ENCODE measurements at regions not wholly inside any gene's neighbourhood (a gene's known extent, or its start where the extent isn't known, plus 50 kb on each side); places are given as distances from the start of the nearest gene placed in this dataset.
A peak's percentile ranks its signal among the peaks of the same experiment; 100 is the strongest.

- no peaks in the 10 kb centered on the region for H3K27me3 ChIP-seq (ENCODE audit: control insufficient read depth, insufficient read depth, low read length)
- H3K36me3 ChIP-seq (replicated peaks; ENCODE audit: control insufficient read depth, insufficient read depth, low read length): no peaks in the 10 kb centered on the region
- no peak overlapping the region for H3K4me3 ChIP-seq (ENCODE audit: insufficient read depth, low read depth, low read length)
- no peak for DNase-seq
Measured at GRCh38 chr12:33566403-33566802, 126.8 kb upstream of the SYT10 start.

- Histone ChIP-seq H3K4me3 (ENCODE audit: insufficient read depth, low read depth, low read length) (no peak overlapping the region), H3K36me3 (replicated peaks; ENCODE audit: control insufficient read depth, insufficient read depth, low read length) (no peaks in the 10 kb centered on the region), H3K27me3 (ENCODE audit: control insufficient read depth, insufficient read depth, low read length) (no peaks in the 10 kb centered on the region)
- no peak for DNase-seq
Measured at GRCh38 chr12:33575346-33575745, 135.7 kb upstream of the SYT10 start.

- DNase-seq: no peak
- H3K36me3 ChIP-seq (replicated peaks; ENCODE audit: control insufficient read depth, insufficient read depth, low read length): no peaks in the 10 kb centered on the region
- H3K27me3 ChIP-seq (ENCODE audit: control insufficient read depth, insufficient read depth, low read length): no peaks in the 10 kb centered on the region
- H3K4me3 ChIP-seq (ENCODE audit: insufficient read depth, low read depth, low read length): no peak overlapping the region
Measured at GRCh38 chr12:33581613-33582122, 142.0 kb upstream of the SYT10 start.

GRCh38 chr12:33586576-33586975 lies 147.0 kb upstream of the SYT10 start:
- Histone ChIP-seq H3K27me3 (ENCODE audit: control insufficient read depth, insufficient read depth, low read length) (no peaks in the 10 kb centered on the region), H3K36me3 (replicated peaks; ENCODE audit: control insufficient read depth, insufficient read depth, low read length) (no peaks in the 10 kb centered on the region), H3K4me3 (ENCODE audit: insufficient read depth, low read depth, low read length) (no peak overlapping the region)
- DNase-seq: no peak

GRCh38 chr12:33587354-33587753 lies 147.7 kb upstream of the SYT10 start:
- no peak for DNase-seq
- Histone ChIP-seq H3K27me3 (ENCODE audit: control insufficient read depth, insufficient read depth, low read length) (no peaks in the 10 kb centered on the region), H3K36me3 (replicated peaks; ENCODE audit: control insufficient read depth, insufficient read depth, low read length) (no peaks in the 10 kb centered on the region), H3K4me3 (ENCODE audit: insufficient read depth, low read depth, low read length) (no peak overlapping the region)

- no peak for DNase-seq
- Histone ChIP-seq H3K4me3 (ENCODE audit: insufficient read depth, low read depth, low read length) (no peak overlapping the region), H3K36me3 (replicated peaks; ENCODE audit: control insufficient read depth, insufficient read depth, low read length) (no peaks in the 10 kb centered on the region), H3K27me3 (ENCODE audit: control insufficient read depth, insufficient read depth, low read length) (no peaks in the 10 kb centered on the region)
Measured at GRCh38 chr12:33587784-33588712, 148.4 kb upstream of the SYT10 start.

- no peak for DNase-seq
- no peaks in the 10 kb centered on the region for H3K27me3 ChIP-seq (ENCODE audit: control insufficient read depth, insufficient read depth, low read length)
- no peaks in the 10 kb centered on the region for H3K36me3 ChIP-seq (replicated peaks; ENCODE audit: control insufficient read depth, insufficient read depth, low read length)
- H3K4me3 ChIP-seq (ENCODE audit: insufficient read depth, low read depth, low read length): no peak overlapping the region
Measured at GRCh38 chr12:33588725-33589405, 149.2 kb upstream of the SYT10 start.

- no peak for DNase-seq
- Histone ChIP-seq H3K36me3 (replicated peaks; ENCODE audit: control insufficient read depth, insufficient read depth, low read length) (no peaks in the 10 kb centered on the region), H3K27me3 (ENCODE audit: control insufficient read depth, insufficient read depth, low read length) (no peaks in the 10 kb centered on the region), H3K4me3 (ENCODE audit: insufficient read depth, low read depth, low read length) (no peak overlapping the region)
Measured at GRCh38 chr12:33589576-33590114, 150.0 kb upstream of the SYT10 start.

- no peaks in the 10 kb centered on the region for H3K36me3 ChIP-seq (replicated peaks; ENCODE audit: control insufficient read depth, insufficient read depth, low read length)
- no peak for DNase-seq
- H3K27me3 ChIP-seq (ENCODE audit: control insufficient read depth, insufficient read depth, low read length): no peaks in the 10 kb centered on the region
- H3K4me3 ChIP-seq (ENCODE audit: insufficient read depth, low read depth, low read length): no peak overlapping the region
Measured at GRCh38 chr12:33593753-33594152, 154.1 kb upstream of the SYT10 start.

GRCh38 chr12:33596061-33596460 lies 156.4 kb upstream of the SYT10 start:
- DNase-seq: no peak
- H3K36me3 ChIP-seq (replicated peaks; ENCODE audit: control insufficient read depth, insufficient read depth, low read length): no peaks in the 10 kb centered on the region
- no peaks in the 10 kb centered on the region for H3K27me3 ChIP-seq (ENCODE audit: control insufficient read depth, insufficient read depth, low read length)
- no peak overlapping the region for H3K4me3 ChIP-seq (ENCODE audit: insufficient read depth, low read depth, low read length)

- no peak for DNase-seq
- Histone ChIP-seq H3K36me3 (replicated peaks; ENCODE audit: control insufficient read depth, insufficient read depth, low read length) (no peaks in the 10 kb centered on the region), H3K27me3 (ENCODE audit: control insufficient read depth, insufficient read depth, low read length) (no peaks in the 10 kb centered on the region), H3K4me3 (ENCODE audit: insufficient read depth, low read depth, low read length) (no peak overlapping the region)
Measured at GRCh38 chr12:33596814-33597213, 157.2 kb upstream of the SYT10 start.

- no peak overlapping the region for H3K4me3 ChIP-seq (ENCODE audit: insufficient read depth, low read depth, low read length)
- no peaks in the 10 kb centered on the region for H3K36me3 ChIP-seq (replicated peaks; ENCODE audit: control insufficient read depth, insufficient read depth, low read length)
- no peaks in the 10 kb centered on the region for H3K27me3 ChIP-seq (ENCODE audit: control insufficient read depth, insufficient read depth, low read length)
- DNase-seq: no peak
Measured at GRCh38 chr12:33602515-33602914, 162.9 kb upstream of the SYT10 start.

- DNase-seq: peak; percentile 23
Measured at GRCh38 chr12:33605757-33606156, 166.1 kb upstream of the SYT10 start.

GRCh38 chr12:33609910-33610309 lies 170.3 kb upstream of the SYT10 start:
- no peaks in the 10 kb centered on the region for H3K27me3 ChIP-seq (ENCODE audit: control insufficient read depth, insufficient read depth, low read length)
- H3K4me3 ChIP-seq (ENCODE audit: insufficient read depth, low read depth, low read length): no peak overlapping the region
- no peaks in the 10 kb centered on the region for H3K36me3 ChIP-seq (replicated peaks; ENCODE audit: control insufficient read depth, insufficient read depth, low read length)
- DNase-seq: no peak

More at GRCh38 chr12:33605757-33606156, 166.1 kb upstream of the SYT10 start:
- H3K4me3 ChIP-seq (ENCODE audit: insufficient read depth, low read depth, low read length): no peak overlapping the region
- H3K27me3 ChIP-seq (ENCODE audit: control insufficient read depth, insufficient read depth, low read length): no peaks in the 10 kb centered on the region
- no peaks in the 10 kb centered on the region for H3K36me3 ChIP-seq (replicated peaks; ENCODE audit: control insufficient read depth, insufficient read depth, low read length)

GRCh38 chr12:33614630-33615029 lies 175.0 kb upstream of the SYT10 start:
- H3K4me3 ChIP-seq (ENCODE audit: insufficient read depth, low read depth, low read length): no peak overlapping the region
- DNase-seq: no peak
- no peaks in the 10 kb centered on the region for H3K27me3 ChIP-seq (ENCODE audit: control insufficient read depth, insufficient read depth, low read length)
- no peaks in the 10 kb centered on the region for H3K36me3 ChIP-seq (replicated peaks; ENCODE audit: control insufficient read depth, insufficient read depth, low read length)
